GM21786 (cell line): ENCODE measurements at regions not wholly inside any gene's neighbourhood (a gene's known extent, or its start where the extent isn't known, plus 50 kb on each side); places are given as distances from the start of the nearest gene placed in this dataset.
"Not testable (repeated sequence)": the region's sequence is repeated elsewhere in the genome, so short reads cannot be mapped to it uniquely, and the experiment has no call there.

ENCODE experiments used
- ATAC-seq: cut with Tn5 transposase; IDR thresholded peaks from one replicate; pipeline ENCODE4 v1.9.1; 2021; ENCODE audit not compliant: unreplicated experiment

DNA sequence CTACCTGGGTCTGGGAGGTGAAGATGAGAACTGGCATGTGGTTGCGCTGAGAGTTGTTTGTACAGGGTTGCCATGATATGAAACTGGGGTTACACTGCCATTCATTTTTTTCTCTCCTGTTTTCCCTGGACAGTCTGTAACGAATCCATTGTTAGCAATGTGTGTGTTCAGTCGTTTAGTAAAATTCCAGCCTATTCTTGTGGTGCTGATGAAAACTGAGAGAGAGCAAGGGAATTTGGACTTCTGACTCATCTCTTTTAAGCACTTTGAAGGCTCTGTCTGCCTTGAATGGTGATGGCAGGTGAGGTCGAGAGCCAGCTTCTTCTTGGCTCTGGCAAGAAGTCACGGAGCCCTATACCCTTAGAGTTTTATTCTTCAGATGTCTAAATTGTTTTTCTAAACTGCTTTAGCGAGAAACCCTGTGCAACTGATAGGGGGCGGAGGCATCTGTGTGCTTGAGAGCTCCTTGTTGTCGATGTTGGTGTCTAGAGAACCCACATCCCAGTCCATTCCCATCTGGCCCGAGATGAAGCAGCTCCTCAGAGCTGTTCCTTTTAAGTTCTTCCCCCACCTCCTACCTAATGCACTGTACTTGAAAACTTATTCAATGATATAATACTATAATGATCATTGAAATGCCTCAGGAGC lies 204.4 kb downstream of the TMX1 start:
- ATAC-seq = no peak

DNA sequence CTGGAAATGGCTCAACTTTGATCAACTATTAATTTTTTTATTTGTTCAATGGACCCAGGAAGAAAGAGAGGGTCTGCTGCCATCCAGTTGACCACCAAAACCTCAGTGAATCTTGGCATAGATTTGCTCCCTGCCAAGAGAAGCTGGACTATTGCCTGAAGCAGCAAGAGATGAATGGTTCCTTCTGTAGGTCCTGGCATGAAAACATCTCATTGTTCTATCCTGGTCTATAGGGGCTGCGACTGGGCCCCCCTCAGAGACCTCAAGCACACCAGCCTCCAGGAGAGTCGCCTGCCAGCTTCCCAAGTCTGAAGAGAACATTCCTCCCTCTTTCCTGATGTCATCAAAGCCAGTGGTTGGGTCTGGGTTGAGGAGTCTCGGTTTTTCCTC lies 204.9 kb downstream of the TMX1 start:
- no peak for ATAC-seq

DNA sequence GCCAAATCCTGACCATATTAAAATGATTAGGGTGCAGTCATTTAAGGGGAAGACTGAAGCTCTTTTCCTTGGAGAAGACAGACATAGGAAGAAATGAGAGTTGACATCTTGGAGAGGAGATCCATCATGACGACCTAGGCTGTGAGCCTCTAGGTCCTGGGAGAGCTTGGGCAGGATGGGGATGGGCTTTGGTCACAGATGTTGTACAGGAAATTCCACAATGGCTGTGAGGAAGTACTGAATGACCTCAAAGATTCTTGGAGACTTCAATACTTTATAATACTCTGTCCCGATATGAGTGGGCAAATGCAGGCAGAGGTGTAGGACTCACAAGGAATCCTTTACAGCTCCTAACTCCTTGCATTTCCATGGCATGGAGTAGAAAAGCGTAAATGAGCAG lies 204.9 kb upstream of the FRMD6 start:
- no peak for ATAC-seq

DNA sequence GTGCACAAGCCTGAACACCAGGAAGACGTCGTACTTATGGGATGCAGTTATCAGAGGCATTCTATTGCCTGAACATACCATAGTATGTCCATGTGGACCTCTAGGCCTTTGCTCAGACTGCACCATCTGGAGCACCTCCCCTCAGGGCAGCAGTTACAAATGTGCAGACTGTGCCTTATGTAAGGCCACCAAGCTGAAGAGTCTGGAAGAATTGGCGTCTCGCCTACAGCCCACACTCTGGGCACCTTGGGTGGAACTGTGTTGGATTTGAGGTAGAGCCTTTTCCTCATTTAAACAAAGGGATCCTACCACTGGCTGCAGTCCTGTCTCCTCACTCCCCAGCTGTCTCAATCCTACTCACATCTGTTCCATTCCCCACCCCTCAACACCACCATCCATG lies 204.3 kb upstream of the FRMD6 start:
- no peak for ATAC-seq

DNA sequence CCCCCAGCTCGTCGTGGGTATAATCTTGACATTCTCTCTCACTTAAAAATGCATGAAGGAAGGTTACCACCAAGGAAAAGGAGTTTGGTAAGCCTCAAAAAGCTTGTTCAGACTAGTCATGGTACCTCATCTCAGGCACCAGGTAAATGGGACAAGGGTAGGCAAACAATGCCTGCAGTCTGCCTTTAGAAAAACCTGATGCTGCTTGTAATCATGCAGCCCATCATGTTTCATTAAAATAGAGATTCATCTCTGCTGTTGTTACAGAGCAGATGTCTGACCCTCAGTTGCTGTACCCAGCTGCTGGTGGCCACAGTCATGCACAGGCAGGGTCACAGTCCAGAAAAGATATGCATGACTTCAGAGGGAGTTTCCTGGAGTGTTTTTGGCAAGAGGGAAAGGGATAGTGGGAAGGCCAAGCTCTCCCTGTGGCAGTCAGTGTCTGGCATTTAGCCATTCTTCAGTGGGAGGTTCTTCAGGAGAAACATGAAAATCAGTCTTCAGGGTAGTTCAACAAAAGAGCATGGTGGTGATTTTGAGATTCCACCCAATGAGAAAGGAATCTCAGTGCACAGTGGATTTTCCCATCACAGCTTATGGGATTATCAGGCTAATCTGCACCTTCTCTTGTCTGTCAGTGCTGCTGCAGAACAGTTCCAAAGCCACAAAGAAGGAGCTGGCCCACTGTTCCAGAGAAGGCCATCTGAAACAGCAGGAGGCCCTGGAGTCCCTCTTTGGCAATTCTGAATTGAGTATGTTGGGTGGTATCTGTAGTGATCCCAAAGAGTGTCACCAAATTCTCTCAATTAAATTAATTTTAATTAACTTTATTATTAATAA lies 202.7 kb upstream of the FRMD6 start:
- ATAC-seq = no peak

DNA sequence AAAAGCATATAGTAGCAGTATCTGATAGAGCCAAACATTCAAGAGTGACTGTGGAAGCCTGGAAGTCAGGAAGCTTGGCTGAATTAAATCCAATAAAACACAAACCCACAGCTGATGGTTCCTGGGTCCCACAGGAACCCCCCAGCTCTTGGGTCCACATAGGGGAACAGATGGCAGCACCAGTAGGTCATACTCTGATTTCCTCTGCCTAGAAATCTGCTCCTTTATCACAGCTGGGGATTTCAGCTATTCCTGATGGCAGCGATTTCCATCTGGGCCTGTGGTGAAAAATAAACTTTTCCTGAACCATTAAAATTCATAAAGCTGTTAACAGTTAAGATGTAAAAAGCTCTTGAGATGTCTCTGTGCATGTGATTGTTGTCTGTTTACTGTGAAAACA lies 202.0 kb upstream of the FRMD6 start:
- ATAC-seq = no peak

DNA sequence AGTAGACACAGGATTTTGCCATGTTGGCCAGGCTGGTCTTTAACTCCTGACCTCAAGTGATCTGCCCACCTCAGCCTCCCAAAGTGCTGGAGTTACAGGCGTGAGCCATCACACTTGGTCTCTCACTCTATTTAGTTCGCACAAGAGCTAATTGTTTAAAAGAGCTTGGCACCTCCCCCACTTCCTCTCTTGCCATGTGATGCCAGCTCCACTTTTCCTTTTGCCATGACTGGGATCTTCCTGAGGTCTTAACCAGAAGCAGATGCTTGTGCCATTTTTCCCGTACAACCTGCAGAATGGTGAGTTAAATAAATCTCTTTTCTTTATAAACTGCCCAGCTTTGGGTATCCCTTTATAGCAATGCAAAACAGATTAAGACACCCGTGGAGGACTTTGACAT lies 200.1 kb upstream of the FRMD6 start:
- ATAC-seq = no peak

DNA sequence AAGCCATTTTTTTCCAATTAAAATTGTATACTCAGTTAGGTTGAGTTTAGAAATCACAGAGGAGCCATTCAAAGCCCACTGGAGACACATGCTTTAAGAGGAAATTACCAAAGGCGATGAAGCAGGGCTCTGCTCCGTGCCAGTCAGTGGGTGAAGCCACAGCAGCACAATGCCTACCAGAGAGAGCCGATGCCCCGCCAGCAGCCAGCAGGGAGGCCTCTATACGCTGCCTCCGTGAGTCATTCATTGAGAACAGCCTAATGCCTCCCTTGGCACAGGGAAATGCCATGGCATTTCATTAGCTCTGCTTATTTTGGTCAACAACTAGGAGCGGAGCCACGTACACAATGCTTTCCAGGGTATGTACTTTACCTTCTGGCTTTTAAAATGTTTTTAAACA lies 197.8 kb upstream of the FRMD6 start:
- ATAC-seq = no peak

DNA sequence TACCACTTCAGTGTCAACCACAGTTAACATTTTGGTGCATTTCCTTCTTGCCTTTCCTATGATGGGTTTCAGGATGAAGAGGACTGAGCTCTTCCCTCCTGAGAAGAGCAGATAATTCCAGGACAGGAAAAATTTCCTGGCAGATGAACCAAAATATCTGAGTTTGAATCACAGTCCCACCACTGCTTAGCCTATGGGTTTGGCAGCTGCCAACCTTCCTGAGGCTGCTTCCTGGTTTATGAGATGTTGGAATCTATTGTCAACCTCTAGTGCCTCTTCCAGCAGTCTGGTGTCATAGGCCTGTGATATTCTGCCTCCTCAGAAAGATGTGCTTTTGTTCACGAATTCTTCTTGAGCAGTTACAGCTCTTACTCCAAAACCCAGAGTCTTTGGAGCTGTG lies 197.4 kb upstream of the FRMD6 start:
- ATAC-seq = no peak

DNA sequence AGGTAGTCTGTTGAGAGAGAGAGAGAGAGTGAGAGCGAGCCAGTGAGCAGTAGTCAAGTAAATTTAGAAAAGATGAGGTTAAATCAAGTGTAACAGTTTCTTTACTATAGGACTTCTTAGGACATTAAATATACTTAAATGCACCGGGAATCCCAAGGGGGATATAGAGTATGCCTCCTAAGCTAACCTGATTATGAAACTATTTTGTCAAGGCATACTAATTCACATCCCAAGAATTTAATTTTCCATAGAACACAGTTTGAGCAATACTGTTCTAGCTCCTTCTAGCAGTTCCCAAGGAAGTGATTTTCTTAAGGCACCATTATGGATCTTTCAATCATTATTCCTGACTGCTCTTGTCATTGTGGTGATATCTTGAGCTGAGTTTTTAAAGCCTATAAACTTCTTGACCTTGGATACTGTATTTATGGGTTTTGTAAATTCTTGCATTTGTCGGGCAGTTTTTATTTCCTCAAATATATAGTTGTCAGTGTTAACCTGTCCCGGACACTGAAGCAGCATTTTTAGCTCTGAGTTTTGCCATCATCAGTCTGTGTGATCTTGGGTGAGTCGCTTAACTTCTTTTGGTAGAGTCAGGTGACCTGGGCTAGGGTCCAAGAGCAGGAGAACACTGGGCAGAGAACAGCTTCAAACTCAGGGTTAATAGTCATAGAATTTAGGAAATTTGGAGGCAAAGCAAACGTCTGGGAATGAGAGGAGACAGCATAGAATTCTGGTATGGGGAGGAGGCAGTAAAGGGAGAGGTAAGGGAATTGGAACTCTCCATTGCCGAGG lies 196.5 kb upstream of the FRMD6 start:
- no peak for ATAC-seq

DNA sequence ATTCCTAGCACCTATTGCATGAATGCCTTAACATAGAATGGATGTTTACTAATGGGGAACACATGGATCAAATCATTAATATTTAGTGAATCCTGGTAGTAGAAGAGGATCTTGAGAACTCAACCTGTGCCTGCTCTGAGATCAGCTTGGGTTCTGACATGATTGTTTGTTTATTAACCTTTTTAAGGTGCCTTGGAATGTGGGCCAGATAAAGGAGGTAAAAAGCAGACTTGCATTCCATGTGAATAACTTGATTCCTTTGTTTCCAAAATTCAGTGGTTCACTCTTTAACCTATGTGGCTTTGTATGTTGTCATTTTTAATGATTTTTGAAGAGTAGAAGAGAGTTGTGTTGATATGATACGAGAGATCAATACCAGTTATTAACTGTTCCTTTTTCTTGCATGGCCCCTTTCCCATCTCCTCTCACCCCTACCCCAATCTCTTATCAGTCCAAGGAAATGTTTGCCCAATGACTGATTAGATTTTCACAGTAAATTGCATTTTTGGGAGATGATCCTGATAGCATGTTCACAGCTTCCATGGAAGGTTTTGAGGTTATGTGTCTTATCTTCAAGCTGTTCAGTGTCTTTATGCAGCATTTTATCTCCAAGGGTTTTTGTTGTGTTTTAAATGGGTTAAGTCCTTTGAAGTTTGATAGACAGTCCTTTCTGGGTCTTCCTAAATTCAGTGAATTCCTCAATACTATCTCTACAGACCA lies 193.7 kb upstream of the FRMD6 start:
- no peak for ATAC-seq

DNA sequence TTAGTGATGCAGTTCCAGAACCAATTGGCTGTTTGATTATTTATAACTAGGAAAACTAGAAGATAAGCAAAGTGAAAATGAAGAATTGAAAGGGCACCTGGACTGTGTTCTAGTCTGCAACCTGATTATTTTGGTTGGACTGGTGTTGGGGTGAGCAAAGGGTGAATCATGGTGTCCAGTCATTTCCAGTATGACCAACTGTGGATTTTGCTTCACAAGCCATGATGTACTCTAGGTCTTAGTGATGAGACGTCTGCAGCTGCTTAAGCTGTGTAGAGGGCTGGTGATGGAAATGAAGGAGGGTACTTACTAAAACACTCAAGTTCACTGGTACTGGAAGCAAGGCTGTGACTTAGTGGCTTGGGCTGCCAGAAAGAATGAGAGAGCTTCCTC lies 193.2 kb upstream of the FRMD6 start:
- ATAC-seq = no peak

DNA sequence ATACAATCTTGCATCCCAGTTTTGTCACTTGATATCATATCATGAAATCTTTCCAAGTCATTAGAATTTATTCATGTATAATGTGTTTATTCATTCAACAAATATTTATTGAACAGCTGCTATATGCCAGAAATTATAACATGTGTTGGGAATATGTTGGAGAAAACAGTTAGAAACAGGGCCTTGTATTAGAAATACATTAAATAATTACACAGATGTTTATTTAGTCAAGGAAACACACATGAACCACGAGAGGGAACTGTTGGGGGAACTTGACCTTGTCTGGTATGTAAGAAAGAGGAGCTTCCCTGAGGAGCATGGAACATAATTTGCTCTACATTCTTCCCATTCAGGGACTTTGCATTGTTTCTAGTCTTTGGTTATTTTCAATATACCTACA lies 191.7 kb upstream of the FRMD6 start:
- ATAC-seq = no peak

DNA sequence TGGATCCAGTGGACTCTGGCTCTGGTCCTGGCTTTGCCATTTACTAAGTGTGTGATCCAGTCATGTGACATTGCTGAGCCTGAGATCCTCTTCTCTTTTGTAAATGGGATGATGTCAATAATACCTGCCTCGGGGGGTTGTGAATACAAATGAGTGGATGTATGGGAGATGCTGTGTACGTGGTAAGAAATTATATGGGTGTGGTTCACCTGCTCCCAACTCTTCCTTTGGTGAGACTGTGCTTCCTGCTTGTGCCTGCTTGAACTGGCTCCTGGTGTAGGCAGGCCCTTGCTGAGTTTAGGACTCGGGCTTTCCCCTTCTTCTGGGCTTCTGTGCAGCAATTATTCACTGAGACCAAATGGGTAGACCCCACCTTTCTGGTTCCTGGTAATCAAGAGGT lies 189.5 kb upstream of the FRMD6 start:
- ATAC-seq = no peak

DNA sequence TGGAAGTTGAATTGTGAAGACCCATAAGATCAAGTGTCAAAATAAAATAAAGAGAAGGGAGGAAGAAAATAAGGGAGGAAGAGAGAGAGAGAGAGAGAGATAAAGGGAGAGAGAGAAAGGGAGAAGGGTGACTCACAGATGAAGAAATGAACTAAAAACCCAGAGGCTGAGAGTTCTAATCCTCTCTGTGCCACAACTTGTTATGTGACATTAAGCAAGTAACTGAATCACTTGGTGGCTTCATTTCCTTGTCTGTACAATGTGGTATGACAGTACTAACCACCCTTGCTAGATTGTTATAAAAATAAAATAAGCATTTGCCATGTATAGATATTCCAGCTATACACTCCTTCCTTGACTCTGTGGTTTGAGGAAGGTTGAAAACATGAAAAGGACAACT lies 189.0 kb upstream of the FRMD6 start:
- ATAC-seq = no peak

DNA sequence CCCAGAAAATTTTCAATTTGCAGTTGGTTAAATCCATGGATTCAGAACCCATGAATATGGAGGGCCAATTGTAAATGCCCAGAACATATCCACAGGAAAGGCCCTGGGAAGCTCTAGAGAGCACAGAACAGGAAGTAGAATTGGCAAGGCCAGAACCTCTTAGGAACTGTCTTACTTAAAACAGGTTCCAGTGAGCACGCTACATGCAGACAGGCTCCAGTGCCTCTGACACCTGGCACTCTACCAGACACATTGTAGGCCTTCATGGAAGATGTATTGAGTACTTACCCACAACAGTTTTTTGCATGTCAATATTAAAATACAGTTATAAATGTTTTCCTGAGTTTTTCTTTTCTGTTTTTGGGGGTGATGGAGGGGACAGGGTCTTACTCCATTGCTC lies 188.2 kb upstream of the FRMD6 start:
- no peak for ATAC-seq

DNA sequence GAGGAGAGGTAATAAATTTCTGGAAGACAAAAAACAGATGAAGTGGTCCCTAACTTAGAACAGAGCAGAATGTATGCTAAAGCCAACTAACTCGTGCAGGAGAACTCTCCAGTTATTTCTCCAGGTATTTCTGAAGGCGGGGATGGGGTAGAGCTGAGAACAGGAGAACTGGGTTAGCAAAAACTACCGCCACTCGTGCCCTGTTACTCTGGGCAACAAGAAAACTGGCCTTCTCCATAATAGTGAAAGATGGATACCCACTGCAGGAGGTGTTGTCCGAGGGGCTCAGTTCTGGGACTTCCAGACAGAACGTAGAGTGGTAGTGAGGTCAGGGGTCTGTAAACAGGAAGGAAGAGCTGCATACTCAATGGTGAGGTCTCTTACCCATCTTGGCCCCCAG lies 187.3 kb upstream of the FRMD6 start:
- no peak for ATAC-seq

DNA sequence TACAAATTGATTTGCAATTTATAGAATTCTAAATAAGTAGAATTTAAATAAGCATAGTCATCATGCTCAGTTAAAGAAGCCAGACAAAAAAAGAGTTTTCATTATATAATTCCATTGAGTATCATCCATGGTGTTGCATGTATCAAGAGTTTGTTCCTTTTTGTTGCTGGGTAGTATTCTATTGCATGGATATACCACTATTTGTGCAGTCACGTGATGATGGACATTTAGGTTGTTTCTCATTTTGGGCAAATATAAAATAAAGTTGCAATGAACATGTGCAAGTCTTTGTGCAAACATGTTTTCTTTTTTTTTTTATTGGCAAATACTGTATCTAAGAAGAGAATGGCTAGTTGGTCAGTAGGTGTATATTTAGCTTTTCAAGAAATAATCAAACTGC lies 186.2 kb upstream of the FRMD6 start:
- ATAC-seq = no peak

DNA sequence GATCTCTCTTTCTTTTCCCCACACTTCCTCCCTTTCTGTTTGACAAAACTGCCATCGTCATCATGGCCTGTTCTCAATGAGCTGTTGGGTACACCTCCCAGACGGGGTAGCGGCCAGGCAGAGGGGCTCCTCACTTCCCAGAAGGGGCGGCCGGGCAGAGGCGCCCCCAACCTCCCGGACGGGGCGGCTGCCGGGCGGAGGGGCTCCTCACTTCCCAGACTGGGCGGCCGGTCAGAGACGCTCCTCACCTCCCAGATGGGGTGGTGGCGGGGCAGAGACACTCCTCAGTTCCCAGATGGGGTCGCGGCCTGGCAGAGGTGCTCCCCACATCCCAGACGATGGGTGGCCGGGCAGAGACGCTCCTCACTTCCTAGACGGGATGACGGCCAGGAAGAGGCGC lies 184.3 kb upstream of the FRMD6 start:
- not testable (repeated sequence) for ATAC-seq

DNA sequence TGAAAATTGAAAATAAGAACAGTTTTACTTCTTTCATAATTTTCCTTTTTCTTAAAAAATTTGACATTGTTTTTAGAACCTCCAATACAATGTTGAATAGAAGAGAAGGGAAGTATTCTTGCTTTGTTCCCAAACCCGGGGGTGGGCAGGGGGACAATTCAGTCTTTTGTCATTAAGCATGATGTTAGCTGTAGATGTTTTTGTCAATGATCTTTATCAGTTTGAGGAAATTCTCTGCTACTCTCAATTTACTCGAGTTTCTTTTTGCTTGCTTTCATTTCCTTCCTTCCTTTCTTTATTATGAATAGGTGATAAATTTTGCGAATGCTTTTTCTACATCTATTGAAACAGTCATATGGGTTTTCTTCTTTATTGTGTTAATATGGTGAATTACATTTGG lies 183.2 kb upstream of the FRMD6 start:
- ATAC-seq = no peak

DNA sequence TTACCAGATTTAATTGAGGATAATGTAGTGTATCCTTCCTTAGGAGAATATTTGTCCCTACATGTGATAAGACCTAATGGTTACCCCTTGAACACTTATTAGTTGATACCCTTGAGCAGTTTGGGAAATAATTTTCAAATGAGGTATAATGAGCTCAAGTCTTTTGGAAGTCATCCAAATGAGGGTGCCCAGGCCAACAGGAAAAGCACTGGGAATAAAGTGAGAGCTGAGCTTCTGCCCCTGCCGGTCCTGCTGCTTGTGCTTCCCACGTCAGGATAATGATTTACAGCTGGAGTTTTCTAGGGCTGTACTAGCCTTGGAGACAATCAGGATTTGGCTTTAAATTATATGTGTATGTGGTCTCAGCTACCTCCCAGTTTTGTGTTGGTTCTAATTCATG lies 178.8 kb upstream of the FRMD6 start:
- no peak for ATAC-seq
